ENCODE measurements at regions not wholly inside any gene's neighbourhood (a gene's known extent, or its start where the extent isn't known, plus 50 kb on each side); places are given as distances from the start of the nearest gene placed in this dataset.
"Not testable (repeated sequence)": the region's sequence is repeated elsewhere in the genome, so short reads cannot be mapped to it uniquely, and the experiment has no call there.

DNA sequence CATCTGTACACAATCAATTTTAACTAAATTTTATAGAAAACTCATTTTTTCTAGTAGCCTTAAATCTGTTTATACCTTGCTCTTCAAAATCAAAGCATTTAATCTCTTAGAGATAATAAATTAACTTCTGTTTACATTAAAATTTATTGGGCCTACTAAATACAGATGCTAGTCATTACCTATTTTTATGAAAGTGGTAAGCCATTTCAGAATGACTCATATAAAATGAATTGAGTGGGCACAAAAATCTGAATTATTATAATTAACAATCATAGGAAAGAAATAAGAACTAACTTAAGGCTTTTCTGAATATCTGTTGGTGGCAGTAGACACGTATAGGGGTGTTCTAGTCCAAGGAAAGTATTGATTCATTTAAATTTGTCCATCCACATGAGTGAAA lies 157.9 kb downstream of the KCNJ2 start:
- no peak for DNase-seq

- no peak for DNase-seq
Measured at GRCh38 chr17:70327723-70328122, 158.4 kb downstream of the KCNJ2 start.

DNA sequence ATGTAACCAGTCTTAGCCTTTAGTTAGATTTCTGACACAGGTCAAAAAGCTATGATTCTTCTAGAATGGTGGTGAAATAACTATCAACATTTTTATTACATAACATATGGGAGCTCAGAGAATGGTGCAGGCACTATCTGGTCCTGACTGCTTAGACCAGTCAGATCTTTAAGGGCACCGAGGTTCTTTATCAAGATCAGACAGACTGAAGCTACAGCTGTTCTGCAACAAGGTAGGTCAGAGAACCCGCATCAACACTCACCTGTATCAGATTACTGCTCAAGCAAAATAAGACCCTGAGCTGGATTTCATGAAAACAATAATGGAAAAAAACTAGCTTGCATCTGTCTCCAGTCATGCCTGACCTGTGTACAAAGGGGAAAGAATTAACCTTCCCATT lies 160.4 kb downstream of the KCNJ2 start:
- DNase-seq = peak; percentile 6

- not testable (repeated sequence) for DNase-seq
Measured at GRCh38 chr17:70331066-70331465, 161.7 kb downstream of the KCNJ2 start.

DNA sequence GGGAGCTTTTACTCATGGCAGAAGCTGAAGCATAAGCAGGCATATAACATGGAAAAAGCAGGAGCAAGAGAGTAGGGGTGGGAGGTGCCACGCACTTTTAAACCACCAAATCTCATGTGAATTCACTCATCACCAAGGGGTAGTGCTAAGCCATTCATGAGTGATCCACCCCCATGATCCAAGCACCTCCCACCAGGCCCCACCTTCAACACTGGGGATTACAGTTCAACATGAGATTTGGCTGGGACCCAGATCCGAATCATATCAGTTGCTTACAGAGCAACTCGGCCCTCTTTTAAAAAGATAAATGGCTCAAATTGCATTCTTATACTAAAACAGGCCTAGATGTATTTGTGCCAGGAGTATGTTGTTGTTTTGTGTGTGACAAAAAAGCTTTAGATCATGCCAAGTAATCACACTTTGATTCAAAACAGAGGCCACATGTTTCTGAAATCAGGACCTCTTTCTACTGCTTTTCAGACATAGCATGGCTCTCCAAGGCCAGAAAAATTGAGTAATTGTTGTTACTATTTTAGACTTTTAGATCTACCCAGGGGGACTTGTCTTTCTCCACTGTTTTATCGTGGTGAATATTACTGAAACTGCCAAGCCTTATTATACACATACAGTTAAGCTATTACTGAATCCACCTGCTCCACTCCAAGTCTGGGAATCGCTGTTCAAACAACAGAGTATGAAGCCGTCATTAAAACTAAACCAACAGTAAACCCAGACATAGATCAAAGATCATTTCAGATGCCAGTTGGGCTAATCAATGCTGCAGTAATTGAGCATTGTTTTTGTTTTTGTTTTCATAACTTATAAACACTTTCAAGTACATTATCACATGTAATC lies 163.3 kb downstream of the KCNJ2 start:
- peak; percentile 2 for DNase-seq

DNA sequence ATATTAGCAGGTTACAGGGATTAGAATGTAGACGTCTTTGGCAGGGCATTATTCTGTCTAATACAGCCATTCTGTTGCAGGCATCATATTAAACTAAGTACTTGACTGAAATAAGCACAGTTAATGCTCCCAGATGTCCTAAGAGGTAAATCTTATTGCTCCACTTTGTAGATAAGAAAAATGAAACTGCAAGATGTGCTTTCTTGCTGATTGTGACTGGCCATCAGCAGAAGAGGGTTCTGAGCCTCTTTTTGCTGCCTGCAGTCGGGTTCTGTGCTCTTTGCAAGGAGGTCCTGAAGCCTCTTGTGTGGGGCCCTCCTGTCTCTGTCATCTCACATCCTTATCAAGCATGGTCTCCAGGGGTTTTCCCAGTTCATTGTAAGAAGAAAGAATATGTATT lies 167.1 kb downstream of the KCNJ2 start:
- DNase-seq = no peak

DNA sequence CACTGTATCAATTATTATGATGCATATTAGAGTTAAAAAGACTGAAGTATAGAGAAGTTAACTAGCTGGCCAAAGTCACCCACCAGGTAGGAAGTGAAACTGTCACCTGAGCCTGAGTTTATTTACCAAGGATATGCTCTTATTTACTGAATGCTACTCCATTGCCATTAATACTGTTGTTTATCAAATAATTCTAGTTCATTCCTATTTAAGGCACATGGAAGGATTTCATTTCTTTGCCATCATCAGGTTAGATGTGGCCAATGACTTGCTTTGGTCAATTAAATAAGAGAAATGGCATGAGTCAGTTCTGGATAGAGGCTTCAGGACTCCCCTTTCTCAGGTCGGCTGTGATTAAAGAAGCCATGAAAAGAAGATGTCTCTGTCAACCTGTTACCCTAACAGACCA lies 169.6 kb downstream of the KCNJ2 start:
- no peak for DNase-seq

- no peak for DNase-seq
Measured at GRCh38 chr17:70343114-70343513, 173.8 kb downstream of the KCNJ2 start.

DNA sequence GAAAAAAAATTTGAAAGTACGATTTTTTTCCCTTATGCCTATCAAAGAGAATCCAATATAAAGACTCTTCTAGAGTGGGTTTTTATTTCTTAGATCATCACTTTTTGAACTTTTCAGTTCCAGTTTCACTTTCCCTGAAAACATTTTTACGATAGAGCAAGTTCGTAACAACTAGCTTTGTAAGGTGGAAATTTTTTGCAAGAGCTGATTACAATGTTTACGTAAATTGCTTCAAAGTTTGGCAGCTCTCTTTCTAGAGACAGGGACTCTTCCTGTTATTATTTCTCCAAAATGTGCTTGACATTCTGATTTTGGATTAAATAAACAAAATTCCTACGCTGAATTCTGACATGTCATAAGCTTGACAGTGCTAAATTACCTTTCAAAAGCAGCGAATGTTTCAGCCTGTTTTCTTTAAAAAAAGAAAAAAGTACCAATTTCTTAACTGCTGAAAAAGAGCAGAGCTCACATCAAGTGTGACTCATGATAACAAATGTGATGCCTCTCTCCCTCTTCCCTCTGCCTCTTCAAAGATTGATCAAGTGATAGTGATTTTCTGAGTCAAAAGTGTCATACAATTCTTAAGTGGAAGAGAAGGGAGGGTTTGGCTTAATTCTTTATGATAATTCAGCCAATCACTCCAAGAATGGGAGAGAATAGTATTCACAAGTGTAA lies 175.2 kb downstream of the KCNJ2 start:
- no peak for DNase-seq

GRCh38 chr17:70345061-70345460 lies 175.7 kb downstream of the KCNJ2 start:
- DNase-seq = no peak

GRCh38 chr17:70352834-70353233 lies 183.5 kb downstream of the KCNJ2 start:
- no peak for DNase-seq

GRCh38 chr17:70353408-70354092 lies 184.2 kb downstream of the KCNJ2 start:
- no peak for DNase-seq

DNA sequence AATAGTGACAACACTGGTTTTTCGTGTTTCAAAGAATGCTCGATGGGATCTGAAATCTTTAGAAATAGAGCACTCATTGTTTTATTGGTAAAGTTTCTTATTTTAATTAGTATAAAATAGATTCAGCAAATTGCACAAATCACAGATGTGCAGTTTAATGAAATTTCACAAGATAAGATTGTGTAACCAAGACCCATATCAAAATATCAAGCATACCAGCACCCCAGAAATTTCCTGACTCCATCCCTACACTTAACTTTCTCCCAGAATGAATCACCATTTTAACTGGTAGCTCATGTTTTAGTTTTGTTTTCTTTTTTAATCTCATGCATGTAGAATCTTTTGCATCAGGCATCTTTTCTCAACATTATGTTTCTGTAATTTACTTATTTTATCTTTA lies 185.9 kb downstream of the KCNJ2 start:
- DNase-seq = no peak

DNA sequence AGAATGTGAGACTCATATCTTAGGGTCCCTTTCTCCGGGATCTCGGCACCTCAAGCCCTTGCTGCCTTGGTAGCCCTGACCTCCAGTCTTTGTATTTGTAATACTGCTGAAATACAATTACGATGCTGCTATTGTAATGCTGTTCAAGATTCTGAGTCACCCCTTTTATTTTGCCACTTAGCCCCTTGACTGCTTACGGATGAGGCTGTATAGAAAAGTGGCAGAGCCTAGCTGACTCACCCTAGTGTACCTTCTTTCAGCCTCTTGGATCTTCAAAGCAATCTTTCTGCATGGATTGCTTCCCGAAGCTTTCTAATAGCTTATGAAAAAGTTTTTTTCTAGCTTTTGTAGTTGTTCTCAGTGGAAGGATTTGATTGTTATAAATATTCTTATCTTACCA lies 187.9 kb downstream of the KCNJ2 start:
- DNase-seq = no peak

DNA sequence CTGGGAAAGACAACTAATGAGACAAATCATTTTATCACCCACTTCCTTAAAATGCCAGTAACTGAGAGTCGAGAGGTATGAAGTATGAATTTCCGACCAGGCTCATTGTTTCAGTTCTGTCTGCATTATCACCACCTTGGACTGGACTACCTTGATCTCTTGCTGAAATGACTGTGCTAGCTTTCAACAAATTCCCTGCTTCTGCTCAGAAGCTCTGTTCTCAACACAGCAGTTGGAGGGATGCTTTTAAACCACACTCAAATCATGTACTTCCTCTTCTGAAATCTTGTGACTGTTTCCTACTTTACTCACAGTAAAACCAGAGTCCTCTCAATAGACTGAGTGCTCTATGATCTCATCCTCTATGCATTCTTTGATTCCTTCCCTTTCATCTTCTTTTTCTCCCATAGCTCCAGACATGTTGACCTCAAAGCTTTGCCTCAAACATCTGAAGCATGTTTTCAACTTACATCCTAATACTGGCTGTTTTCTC lies 195.8 kb downstream of the KCNJ2 start:
- no peak for DNase-seq

- DNase-seq = no peak
Measured at GRCh38 chr17:70366386-70366785, 197.1 kb downstream of the KCNJ2 start.

DNA sequence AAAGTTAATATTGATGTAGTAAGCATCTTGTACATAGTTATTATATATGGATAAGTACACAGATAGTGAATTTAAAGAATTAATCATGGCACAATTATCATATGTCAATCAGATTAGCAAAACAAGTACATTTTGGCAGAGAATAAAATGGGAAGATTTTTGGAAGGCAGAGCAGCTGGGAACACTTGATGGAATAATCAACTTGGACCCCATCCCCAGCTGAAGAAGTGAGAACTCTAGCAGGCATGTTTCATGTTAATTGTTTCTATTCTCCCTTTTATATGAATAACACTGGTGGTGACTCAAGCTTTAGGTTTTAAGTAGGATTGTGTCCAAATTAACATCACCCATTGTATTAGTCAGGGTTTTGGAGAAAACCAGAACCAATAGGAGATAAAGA lies 198.7 kb downstream of the KCNJ2 start:
- DNase-seq = no peak

DNA sequence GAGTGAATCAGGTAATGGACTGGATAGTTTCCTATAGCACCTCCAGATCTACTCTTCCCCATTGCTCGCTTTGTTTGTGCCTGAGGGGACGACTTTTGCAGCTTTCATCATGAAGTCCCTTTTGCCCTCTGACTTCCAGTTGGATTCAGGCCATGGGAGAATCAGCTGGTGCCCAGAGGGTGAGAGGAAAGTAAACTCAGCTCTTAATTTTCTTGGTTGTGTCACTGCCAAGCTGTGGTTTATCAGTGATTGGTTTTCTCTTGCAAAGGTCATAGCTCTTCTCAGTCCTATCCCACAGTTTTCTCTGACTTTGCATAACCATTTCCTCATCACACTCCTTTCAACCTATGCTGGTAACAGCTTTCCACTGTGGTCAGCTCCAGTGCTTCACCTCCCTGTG lies 200.1 kb downstream of the KCNJ2 start:
- DNase-seq = no peak

- DNase-seq = no peak
Measured at GRCh38 chr17:70370816-70371215, 201.5 kb downstream of the KCNJ2 start.

- DNase-seq = no peak
Measured at GRCh38 chr17:70373369-70373768, 204.0 kb downstream of the KCNJ2 start.

GRCh38 chr17:70374496-70374895 lies 205.2 kb downstream of the KCNJ2 start:
- DNase-seq = no peak

DNA sequence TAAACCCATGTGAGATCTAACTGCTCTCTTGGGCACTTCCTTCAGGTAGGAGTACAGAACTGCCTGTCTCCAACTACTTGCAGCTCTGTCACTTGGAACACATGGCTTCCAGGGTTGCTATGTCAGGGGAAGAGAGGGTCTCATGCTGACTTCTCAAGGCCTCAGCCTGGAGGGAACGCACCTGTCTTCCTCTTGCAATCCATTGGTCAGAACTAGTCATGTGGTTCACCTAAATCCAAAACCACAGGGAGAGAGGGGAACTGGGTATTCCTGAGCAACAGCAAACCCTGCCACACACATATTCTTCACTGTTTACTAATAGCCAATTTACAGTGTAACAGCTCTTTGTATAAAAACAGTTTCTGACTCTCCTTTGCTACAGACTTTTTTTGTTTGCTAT lies 206.1 kb downstream of the KCNJ2 start:
- DNase-seq = no peak

All from NCI-H2029 (cell line).